Osteoblast (primary cell): ENCODE measurements at regions not wholly inside any gene's neighbourhood (a gene's known extent, or its start where the extent isn't known, plus 50 kb on each side); places are given as distances from the start of the nearest gene placed in this dataset.
"Not testable (repeated sequence)": the region's sequence is repeated elsewhere in the genome, so short reads cannot be mapped to it uniquely, and the experiment has no call there.

Experiments
- DNase-seq: peaks from one replicate; pipeline ENCODE4 v3.0.0; 2011; ENCODE audit warnings: low spot score, mixed read lengths; ENCODE audit not compliant: insufficient read length; ENCODE audit errors: missing footprints
- H2AFZ ChIP-seq: 2 replicates; pipeline ENCODE4 v1.6.0; 2011; ENCODE audit warnings: mild to moderate bottlenecking, low read length
- H3K27ac ChIP-seq: 2 replicates; pipeline ENCODE4 v1.5.1; 2011; ENCODE audit warnings: mild to moderate bottlenecking, low read depth, low read length, moderate library complexity
- H3K27me3 ChIP-seq: 2 replicates; pipeline ENCODE4 v1.6.0; 2012; ENCODE audit warnings: mild to moderate bottlenecking, control low read depth, inconsistent platforms, low read length, moderate library complexity; ENCODE audit not compliant: insufficient read depth
- H3K36me3 ChIP-seq: 2 replicates; pipeline ENCODE4 v1.5.1; 2011; ENCODE audit warnings: mild to moderate bottlenecking, low read length, control low read depth, moderate library complexity; ENCODE audit not compliant: insufficient read depth
- H3K4me1 ChIP-seq: 2 replicates; pipeline ENCODE4 v1.5.1; 2011; ENCODE audit warnings: mild to moderate bottlenecking, low read length, control low read depth, moderate library complexity; ENCODE audit not compliant: insufficient read depth
- H3K4me2 ChIP-seq: 2 replicates; pipeline ENCODE4 v1.6.0; 2011; ENCODE audit warnings: mild to moderate bottlenecking, low read length; ENCODE audit not compliant: insufficient read depth
- H3K4me3 ChIP-seq: fragments of 200-600 bp; sonication (generic); 3 replicates; pipeline ENCODE4 v1.5.1; 2012; ENCODE audit warnings: mild to moderate bottlenecking, low read length, inconsistent platforms; ENCODE audit not compliant: insufficient read depth
- H3K79me2 ChIP-seq: 2 replicates; pipeline ENCODE4 v1.6.0; 2012; ENCODE audit warnings: mild to moderate bottlenecking, low read length, control low read depth, inconsistent platforms; ENCODE audit not compliant: insufficient read depth
- H3K9me3 ChIP-seq: 2 replicates; pipeline ENCODE4 v1.5.1; 2011; ENCODE audit warnings: low read depth, low read length, control low read depth
- H4K20me1 ChIP-seq: 2 replicates; pipeline ENCODE4 v1.6.0; 2012; ENCODE audit warnings: mild to moderate bottlenecking, low read length, control low read depth; ENCODE audit not compliant: insufficient read depth
- CTCF ChIP-seq: IDR thresholded peaks from 2 replicates; pipeline ENCODE4 v1.5.1; 2011; ENCODE audit warnings: mild to moderate bottlenecking, low read depth, low read length, moderate library complexity; ENCODE audit errors: extremely low read depth

GRCh38 chr9:65422966-65423690 lies 138.1 kb upstream of the FOXD4L5 start:
- peak; percentile 50 for DNase-seq
- not testable (repeated sequence) for H3K27ac ChIP-seq, H4K20me1 ChIP-seq, H2AFZ ChIP-seq, H3K36me3 ChIP-seq, H3K4me3 ChIP-seq, H3K79me2 ChIP-seq, H3K9me3 ChIP-seq, H3K4me1 ChIP-seq, H3K4me2 ChIP-seq, H3K27me3 ChIP-seq

GRCh38 chr9:65421486-65421885 lies 136.5 kb upstream of the FOXD4L5 start:
- H3K27me3 ChIP-seq, H3K4me2 ChIP-seq, H3K79me2 ChIP-seq, DNase-seq, H2AFZ ChIP-seq, H3K36me3 ChIP-seq, H3K4me3 ChIP-seq, H3K27ac ChIP-seq, H3K4me1 ChIP-seq, H4K20me1 ChIP-seq, H3K9me3 ChIP-seq: not testable (repeated sequence)

- Histone ChIP-seq H2AFZ (no peak overlapping the region), H3K4me2 (no peak overlapping the region), H3K4me1 (no peaks in the 10 kb centered on the region), H3K27me3 (no peaks in the 10 kb centered on the region), H3K4me3 (no peak overlapping the region), H3K36me3 (no peaks in the 10 kb centered on the region), H3K9me3 (no peaks in the 10 kb centered on the region), H3K27ac (no peak overlapping the region), H4K20me1 (no peaks in the 10 kb centered on the region), H3K79me2 (no peaks in the 10 kb centered on the region)
- DNase-seq: no peak
- no peak for TF ChIP-seq CTCF
Observed at GRCh38 chr9:65420771-65421170, 135.8 kb upstream of the FOXD4L5 start.

GRCh38 chr9:65418966-65419365 lies 134.0 kb upstream of the FOXD4L5 start:
- H3K36me3 ChIP-seq, H3K4me1 ChIP-seq, DNase-seq, H3K79me2 ChIP-seq, H3K4me3 ChIP-seq, H3K9me3 ChIP-seq, H2AFZ ChIP-seq, H3K27ac ChIP-seq, H3K4me2 ChIP-seq, H3K27me3 ChIP-seq, H4K20me1 ChIP-seq: not testable (repeated sequence)

GRCh38 chr9:65416948-65417347 lies 131.9 kb upstream of the FOXD4L5 start:
- not testable (repeated sequence) for H4K20me1 ChIP-seq, H3K9me3 ChIP-seq, H3K79me2 ChIP-seq, H3K4me2 ChIP-seq, H2AFZ ChIP-seq, H3K36me3 ChIP-seq, DNase-seq, H3K27ac ChIP-seq, H3K27me3 ChIP-seq, H3K4me3 ChIP-seq, H3K4me1 ChIP-seq

GRCh38 chr9:65414249-65414648 lies 129.2 kb upstream of the FOXD4L5 start:
- not testable (repeated sequence) for H3K79me2 ChIP-seq, H3K36me3 ChIP-seq, H3K27ac ChIP-seq, H3K4me1 ChIP-seq, H3K9me3 ChIP-seq, H3K27me3 ChIP-seq, H3K4me3 ChIP-seq, H3K4me2 ChIP-seq, H2AFZ ChIP-seq, H4K20me1 ChIP-seq
- DNase-seq: peak; percentile 34

GRCh38 chr9:65413371-65413770 lies 128.4 kb upstream of the FOXD4L5 start:
- H3K4me2 ChIP-seq, H3K4me3 ChIP-seq, H3K27me3 ChIP-seq, H3K27ac ChIP-seq, H3K36me3 ChIP-seq, H3K9me3 ChIP-seq, H3K4me1 ChIP-seq, H4K20me1 ChIP-seq, DNase-seq, H3K79me2 ChIP-seq, H2AFZ ChIP-seq: not testable (repeated sequence)
